ENCODE measurements at regions not wholly inside any gene's neighbourhood (a gene's known extent, or its start where the extent isn't known, plus 50 kb on each side); places are given as distances from the start of the nearest gene placed in this dataset.

GRCh38 chr9:91027005-91027404 lies 225.4 kb downstream of the SYK start (continued):
- TF ChIP-seq SIX5 (IDR thresholded peaks at IDR 0.05; ENCODE audit: low read depth, low read length), result no peak
- TF ChIP-seq POLR2A (IDR thresholded peaks at IDR 0.05; ENCODE audit: control extremely low read depth in 1 of 2, low read depth in 2 of 2, low read length in 2 of 2), result no peak
